ENCODE measurements at regions not wholly inside any gene's neighbourhood (a gene's known extent, or its start where the extent isn't known, plus 50 kb on each side); places are given as distances from the start of the nearest gene placed in this dataset.

GRCh38 chr14:103230021-103230420, 104.0 kb upstream of the EIF5 start:
- Histone ChIP-seq H3K4me1 (no peaks in the 10 kb centered on the region), H3K9me3 (replicated peaks) (no peaks in the 10 kb centered on the region), H3K27ac (replicated peaks) (no peak overlapping the region), H3K4me3 (no peak overlapping the region), H3K27me3 (ENCODE audit: low read depth) (peaks cover 48% of the 10 kb centered on the region), H3K36me3 (no peaks in the 10 kb centered on the region)
- DNase-seq, result no peak
- intact Hi-C loops (cut with micrococcal nuclease), result no loop called here
- TF ChIP-seq CTCF (IDR thresholded peaks at IDR 0.05; ENCODE audit: borderline replicate concordance), result no peak

- H3K27me3 ChIP-seq (ENCODE audit: low read depth), result peaks cover 40% of the 10 kb centered on the region
- TF ChIP-seq CTCF (IDR thresholded peaks at IDR 0.05; ENCODE audit: borderline replicate concordance), result no peak
- no peak overlapping the region for H3K4me3 ChIP-seq
- H3K27ac ChIP-seq (replicated peaks), result no peak overlapping the region
- DNase-seq, result no peak
- H3K9me3 ChIP-seq (replicated peaks), result no peaks in the 10 kb centered on the region
- no peaks in the 10 kb centered on the region for H3K36me3 ChIP-seq
- H3K4me1 ChIP-seq, result peaks cover 7% of the 10 kb centered on the region
- intact Hi-C loops (cut with micrococcal nuclease), result no loop called here
Observed at GRCh38 chr14:103230658-103231334, 103.2 kb upstream of the EIF5 start.

- peaks cover 9% of the 10 kb centered on the region for H3K4me1 ChIP-seq
- DNase-seq, result no peak
- H3K36me3 ChIP-seq, result no peaks in the 10 kb centered on the region
- no peaks in the 10 kb centered on the region for H3K9me3 ChIP-seq (replicated peaks)
- intact Hi-C loops (cut with micrococcal nuclease), result no loop called here
- no peak for TF ChIP-seq CTCF (IDR thresholded peaks at IDR 0.05; ENCODE audit: borderline replicate concordance)
- H3K27ac ChIP-seq (replicated peaks), result no peak overlapping the region
- peaks cover 33% of the 10 kb centered on the region for H3K27me3 ChIP-seq (ENCODE audit: low read depth)
- no peak overlapping the region for H3K4me3 ChIP-seq
Observed at GRCh38 chr14:103231376-103232019, 102.5 kb upstream of the EIF5 start.

- no peak for TF ChIP-seq CTCF (IDR thresholded peaks at IDR 0.05; ENCODE audit: borderline replicate concordance)
- intact Hi-C loops (cut with micrococcal nuclease), result no loop called here
- no peak for DNase-seq
- Histone ChIP-seq H3K4me1 (peaks cover 9% of the 10 kb centered on the region), H3K27me3 (ENCODE audit: low read depth) (peaks cover 26% of the 10 kb centered on the region), H3K9me3 (replicated peaks) (no peaks in the 10 kb centered on the region), H3K27ac (replicated peaks) (no peak overlapping the region), H3K36me3 (no peaks in the 10 kb centered on the region), H3K4me3 (no peak overlapping the region)
Observed at GRCh38 chr14:103232031-103232808, 101.8 kb upstream of the EIF5 start.

GRCh38 chr14:103232831-103233319, 101.2 kb upstream of the EIF5 start:
- peaks cover 9% of the 10 kb centered on the region for H3K4me1 ChIP-seq
- TF ChIP-seq CTCF (IDR thresholded peaks at IDR 0.05; ENCODE audit: borderline replicate concordance), result no peak
- H3K9me3 ChIP-seq (replicated peaks), result peaks cover 3% of the 10 kb centered on the region
- intact Hi-C loops (cut with micrococcal nuclease), result no loop called here
- H3K27me3 ChIP-seq (ENCODE audit: low read depth), result peaks cover 19% of the 10 kb centered on the region
- H3K36me3 ChIP-seq, result no peaks in the 10 kb centered on the region
- no peak for DNase-seq
- H3K4me3 ChIP-seq, result no peak overlapping the region
- no peak overlapping the region for H3K27ac ChIP-seq (replicated peaks)

All from left ventricle myocardium inferior (tissue), 1 donor.